Glomerular visceral epithelial cell (primary cell): ENCODE measurements at regions not wholly inside any gene's neighbourhood (a gene's known extent, or its start where the extent isn't known, plus 50 kb on each side); places are given as distances from the start of the nearest gene placed in this dataset.

Experiments
- DNase-seq: peaks from one replicate; pipeline ENCODE4 v3.0.0-alpha.2; 2016; ENCODE audit errors: extremely low spot score

DNA sequence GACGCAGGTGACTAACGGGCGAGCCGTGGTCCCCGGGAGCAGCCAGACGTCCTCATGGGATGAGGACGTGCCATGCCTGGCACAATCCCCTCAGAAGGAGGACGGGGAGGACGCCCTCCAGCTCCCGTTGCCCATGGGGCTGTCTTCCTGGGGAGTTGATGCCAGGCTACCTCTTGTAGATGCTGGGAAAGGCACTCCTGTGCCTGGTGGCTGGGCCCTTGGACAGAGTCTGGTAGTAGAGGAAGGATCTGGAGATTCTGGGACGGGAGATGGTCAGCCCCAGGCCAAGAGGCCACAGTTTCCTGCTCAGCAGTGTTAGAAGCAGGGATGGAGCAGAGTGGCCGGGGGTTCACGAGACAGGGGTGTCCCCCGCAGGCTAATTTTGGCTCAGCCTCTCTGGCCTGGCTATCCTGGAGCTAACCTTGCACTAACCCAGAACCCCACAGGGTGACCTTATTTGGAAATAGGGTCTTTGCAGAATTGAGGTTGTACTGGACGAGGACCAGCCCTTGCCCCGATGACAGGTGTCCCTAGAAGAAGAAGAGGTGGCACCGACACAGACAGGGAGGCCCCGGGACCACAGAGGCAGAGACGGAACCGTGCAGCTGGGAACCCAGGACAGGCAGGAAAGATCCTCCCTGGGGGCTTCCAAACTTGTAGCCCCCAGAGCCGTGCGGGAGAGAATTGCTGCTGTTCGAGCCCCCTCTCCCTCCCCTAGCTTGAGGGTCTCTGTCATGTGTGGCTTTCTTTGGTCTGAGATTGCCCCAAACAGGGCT, 50.1 kb upstream of the ADRA2C start:
- no peak for DNase-seq

- no peak for DNase-seq
Observed at GRCh38 chr4:3715061-3715854, 50.9 kb upstream of the ADRA2C start.

DNA sequence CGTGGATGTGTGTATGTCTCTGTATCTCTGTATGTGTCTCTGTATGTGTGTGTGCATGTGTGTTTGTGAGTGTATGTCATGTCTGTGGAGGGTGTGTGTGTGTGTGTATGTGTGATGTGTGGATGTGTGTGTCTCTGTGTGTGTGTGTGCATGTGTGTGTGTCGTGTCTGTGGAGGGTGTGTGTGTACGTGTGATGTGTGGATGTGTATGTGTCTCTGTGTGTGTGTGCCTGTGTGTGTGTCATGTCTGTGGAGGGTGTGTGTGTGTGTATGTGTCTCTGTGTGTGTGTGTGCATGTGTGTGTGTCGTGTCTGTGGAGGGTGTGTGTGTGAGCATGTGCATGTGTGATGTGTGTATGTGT, 51.6 kb upstream of the ADRA2C start:
- DNase-seq, result no peak

GRCh38 chr4:3713817-3714641, 52.2 kb upstream of the ADRA2C start:
- no peak for DNase-seq

DNA sequence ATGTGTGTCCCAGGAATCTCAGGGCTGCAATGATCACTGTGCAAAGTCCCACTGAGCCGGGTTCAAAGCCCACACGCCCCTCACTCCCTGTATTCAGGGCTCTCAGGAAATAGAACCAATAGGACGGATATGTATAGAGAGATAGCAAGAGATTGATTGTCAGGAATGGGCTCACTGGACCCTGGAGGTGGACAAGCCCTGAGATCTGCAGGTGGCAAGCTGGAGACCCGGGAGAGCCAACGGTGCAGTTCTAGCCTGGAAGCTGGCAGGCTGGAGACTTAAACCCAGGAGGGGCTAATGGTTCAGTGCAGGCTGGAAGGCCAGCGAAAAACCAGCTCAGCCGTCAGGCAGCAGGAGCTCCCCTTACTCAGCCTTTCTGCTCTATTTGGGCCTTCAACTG, 52.8 kb upstream of the ADRA2C start:
- DNase-seq, result no peak

- DNase-seq, result no peak
Observed at GRCh38 chr4:3712936-3713335, 53.2 kb upstream of the ADRA2C start.

GRCh38 chr4:3712112-3712805, 53.9 kb upstream of the ADRA2C start:
- DNase-seq, result no peak

- no peak for DNase-seq
Observed at GRCh38 chr4:3711183-3712111, 54.7 kb upstream of the ADRA2C start.

- DNase-seq, result peak; percentile 65
Observed at GRCh38 chr4:3710451-3711182, 55.6 kb upstream of the ADRA2C start.

DNA sequence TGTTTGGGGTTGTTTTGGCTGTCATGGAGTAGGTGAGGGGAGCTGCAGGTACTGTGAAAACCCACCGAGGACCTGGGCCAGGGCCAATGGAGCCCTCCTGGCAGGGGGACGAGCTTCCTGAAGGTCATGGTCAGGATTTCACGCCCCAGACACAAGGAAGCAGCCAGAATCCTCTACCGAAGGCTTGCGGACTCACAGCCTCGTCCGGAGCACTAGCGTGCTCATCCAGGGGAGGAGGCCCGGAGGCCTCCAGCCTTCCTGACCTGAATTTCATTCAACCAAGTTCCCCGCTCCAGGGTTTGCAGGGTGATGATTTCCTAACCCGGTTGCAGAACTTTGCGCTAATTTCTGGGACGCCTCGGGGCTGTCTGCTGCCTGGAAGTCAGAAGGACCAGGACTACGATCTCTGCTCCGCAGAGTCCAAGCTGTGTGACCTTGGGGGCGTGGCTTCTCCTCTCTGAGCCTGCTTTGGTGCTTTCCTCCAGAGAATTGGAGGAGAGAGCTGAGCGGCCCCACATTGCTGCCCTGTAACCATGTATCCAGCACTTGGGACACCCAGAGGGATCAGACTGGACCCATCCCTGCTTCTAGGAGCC, 56.2 kb upstream of the ADRA2C start:
- no peak for DNase-seq

DNA sequence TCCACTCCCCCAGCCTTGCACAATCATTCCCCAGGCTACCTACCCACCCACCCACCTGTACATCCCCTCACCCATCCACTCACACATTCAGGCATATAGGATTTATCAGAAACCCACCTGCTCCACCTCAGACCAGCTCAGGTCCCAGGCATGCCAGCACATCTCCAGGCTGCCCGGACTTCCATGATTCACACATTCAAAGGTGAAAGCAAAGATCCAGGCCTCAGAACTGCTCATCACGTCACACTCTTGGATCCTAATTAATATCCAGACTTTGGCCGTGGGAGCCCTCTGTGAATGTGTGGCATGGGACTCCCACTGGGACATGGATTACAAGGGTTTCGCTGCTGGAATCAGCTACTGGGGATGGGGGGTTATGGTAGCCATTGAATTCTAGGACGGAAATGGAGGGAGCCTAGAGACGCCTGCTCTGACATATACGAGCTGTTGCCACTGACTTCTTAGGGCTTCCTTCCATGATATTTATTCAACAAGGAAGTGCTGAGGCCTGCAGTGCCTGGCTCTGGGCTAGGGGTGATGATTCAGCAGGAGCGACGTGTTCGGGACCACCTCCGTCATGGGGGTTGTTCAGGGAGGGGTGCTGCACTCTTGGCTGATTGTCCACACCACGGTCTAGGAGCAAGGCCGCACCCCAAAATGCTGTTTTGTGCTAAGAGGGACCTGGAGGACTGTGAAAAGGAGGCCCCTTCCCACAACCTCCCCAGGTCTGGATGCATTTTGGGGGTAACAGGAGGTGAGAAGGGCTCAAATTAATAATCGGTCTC, 56.9 kb upstream of the ADRA2C start:
- DNase-seq, result no peak

DNA sequence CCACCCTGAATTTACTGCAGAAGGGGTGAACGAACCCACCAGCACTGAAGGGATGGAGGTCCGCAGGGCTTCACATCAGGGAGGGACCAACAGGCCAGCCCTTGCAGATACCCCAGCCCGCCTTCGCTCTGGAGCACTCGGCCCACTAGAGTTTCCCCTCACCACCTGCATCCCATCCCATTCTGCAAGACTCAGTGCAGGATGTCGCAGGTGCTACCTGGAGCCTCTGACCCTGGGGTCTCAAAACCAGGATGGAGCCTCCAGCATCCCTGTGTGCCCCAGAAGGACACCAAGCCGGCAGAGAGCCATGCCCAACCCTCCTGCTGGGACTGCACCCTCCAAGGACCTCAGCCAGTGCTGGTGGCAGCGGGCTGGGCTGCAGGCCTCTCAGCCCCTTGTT, 57.6 kb upstream of the ADRA2C start:
- no peak for DNase-seq

DNA sequence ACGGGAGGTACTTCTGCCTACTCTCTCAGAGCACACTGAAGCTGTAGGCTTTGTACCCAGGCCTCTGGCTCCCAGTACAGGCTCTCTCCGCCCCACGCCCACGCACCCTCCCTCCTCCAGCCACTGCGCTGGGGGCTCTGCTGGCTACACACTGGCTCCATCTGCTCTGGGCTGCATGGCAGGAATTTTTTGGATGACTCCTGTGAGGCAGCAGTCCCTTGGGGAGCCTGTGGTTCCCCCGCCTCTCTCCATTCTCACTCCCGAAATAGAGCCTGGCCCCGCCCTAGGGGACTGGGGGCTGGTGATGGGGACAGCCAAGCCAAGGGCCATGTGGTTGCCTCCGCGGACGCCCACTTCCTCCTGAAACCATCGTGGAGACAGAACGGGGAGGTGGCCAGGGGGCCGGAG, 58.1 kb upstream of the ADRA2C start:
- no peak for DNase-seq

DNA sequence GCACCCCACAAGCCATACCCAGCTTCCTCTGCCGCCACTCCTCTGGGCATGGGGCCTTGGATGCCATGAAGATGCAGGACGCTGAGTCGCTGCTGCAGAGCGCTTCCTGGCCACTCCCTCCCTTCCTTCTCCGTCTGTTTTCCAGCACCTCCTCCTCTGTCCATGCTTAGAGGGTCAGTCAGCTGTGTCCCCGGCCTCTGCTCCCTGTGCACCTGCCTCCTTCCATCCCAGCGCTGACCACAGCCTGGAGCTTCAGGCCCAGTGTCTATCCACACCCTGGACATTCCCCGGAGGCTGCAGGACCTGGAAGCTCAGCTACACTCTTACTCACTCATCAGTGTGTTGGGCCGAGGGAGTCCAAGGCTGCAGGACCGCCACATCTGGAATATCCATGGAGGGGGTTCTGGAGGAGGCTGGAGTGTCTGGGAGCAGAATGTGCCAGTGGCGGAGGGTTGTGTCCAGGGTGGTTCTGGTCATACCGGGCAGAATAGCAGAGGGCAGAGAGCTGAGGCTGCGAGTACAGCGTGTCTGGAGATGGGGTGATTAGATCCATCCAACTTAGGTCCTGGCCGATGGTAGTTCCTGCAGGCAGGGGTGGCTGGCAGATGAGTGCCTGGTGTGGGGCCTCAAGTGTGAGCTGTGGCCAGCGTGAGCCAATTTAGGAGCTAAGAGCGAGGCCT, 58.6 kb upstream of the ADRA2C start:
- DNase-seq, result no peak

- no peak for DNase-seq
Observed at GRCh38 chr4:3706565-3707422, 59.4 kb upstream of the ADRA2C start.

- no peak for DNase-seq
Observed at GRCh38 chr4:3706111-3706511, 60.1 kb upstream of the ADRA2C start.

DNA sequence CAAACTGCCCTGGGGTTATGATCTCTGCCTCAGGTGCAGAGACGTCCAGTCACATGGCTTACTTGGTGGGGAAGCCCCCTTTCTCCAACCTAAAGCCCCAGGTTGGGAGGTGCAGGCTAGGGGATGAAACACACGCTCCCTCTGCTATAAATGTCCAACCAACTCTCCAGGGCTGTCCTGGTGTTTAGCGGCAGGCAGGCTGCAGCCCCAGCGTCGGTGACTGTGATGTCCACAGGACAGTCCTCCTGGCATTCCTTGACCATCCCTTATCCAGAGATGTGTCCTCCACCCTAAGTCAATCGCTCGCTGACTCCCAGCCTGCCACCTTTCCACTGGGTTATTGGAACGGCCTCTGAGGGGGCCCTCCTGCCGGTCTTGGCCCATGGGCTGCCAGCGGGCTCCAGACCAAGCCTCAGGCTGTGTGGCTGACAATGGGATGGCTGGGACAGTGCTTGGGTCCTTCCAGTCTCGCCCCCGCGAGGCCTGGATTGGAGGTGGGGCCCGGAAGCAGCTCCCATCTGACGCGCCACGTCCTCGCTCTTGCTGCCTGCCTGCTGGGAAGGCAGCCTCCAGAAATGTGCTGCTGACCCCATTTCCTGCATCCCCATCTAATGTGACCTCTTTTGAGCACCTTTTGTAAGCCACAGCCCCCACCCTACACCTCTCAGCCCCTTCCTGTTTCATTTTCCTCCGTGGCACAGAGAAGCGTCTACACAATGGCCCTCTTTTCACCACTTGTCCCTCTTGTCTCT, 60.8 kb upstream of the ADRA2C start:
- DNase-seq, result no peak
